HG02981 (cell line): ENCODE measurements at regions not wholly inside any gene's neighbourhood (a gene's known extent, or its start where the extent isn't known, plus 50 kb on each side); places are given as distances from the start of the nearest gene placed in this dataset.
"Not testable (repeated sequence)": the region's sequence is repeated elsewhere in the genome, so short reads cannot be mapped to it uniquely, and the experiment has no call there.

ENCODE experiments used
- ATAC-seq: cut with Tn5 transposase; IDR thresholded peaks from one replicate; pipeline ENCODE4 v1.9.1; 2021; ENCODE audit warnings: mild to moderate bottlenecking, moderate library complexity; ENCODE audit not compliant: unreplicated experiment

DNA sequence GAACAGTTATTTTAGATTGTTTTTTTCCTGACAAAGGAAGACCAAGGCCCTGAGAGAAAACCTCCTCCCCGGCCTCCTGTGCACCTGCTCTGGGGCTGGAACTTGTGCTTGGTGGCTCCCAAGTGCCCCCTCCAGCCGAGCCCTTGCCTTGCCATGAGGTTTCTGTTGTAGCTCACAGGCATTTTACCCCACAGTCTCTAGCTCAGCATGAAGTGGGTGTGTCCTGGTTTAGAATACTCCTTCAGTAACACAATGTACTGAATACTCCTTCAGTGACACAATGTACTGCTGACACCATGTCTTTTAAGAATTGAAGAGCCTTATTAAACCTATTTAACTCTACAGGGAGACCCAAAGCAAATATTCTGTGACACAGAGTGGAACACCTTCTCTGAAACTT, 116.1 kb downstream of the OR4M2 start:
- not testable (repeated sequence) for ATAC-seq

DNA sequence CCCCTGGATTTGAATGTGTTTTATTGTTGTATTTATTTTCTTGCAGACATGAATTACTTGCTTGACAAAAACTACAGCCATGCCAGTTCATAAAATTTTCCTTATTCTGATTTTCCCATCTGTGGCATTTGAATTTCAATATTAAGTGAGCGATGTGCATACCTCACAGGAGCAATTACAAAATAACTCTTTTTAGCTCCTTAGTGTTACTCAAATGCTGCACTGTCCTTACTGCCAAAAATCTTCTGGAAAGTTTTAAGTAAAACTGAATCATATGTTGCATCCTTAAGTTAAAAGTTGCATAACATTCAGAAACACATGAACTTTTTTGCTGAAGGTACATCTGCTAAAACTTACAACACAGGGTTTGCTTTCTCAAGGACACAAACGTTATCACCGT, 120.1 kb downstream of the OR4M2 start:
- ATAC-seq: not testable (repeated sequence)

DNA sequence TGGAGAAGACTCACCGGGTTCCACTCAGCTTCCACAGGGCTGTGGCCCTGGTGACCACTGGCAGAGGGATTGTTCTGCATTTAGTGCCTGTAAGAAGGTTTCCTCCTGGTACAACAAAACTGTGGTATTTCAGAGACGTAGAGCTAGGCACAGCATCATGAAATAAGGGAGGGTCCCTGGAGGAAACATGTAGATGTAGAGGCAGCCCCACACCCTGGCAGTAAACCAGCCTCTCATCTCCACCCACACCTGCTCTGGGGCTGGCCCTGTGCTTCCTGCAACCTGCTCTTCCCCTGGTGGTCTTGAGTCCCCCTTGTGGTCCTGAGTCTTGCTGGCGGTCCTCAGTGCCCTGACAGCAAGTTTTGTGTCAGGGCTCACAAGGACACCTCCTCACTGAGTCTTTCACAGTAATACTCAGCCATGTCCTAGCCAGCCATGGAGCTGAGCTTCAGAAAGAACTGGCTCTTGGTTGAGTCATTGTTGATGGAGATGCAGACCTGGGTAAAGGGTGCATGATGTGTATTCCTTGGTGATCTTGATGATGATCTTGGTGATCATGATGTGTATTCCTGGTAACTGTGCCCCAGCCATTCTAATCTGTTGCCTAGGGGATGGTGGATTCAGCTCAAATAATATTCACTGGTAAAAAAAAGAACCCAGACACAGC, 121.8 kb downstream of the OR4M2 start:
- not testable (repeated sequence) for ATAC-seq

GRCh38 chr15:22203208-22203607, 122.9 kb downstream of the OR4M2 start:
- not testable (repeated sequence) for ATAC-seq

- ATAC-seq: not testable (repeated sequence)
Measured at GRCh38 chr15:22209086-22209485, 128.8 kb downstream of the OR4M2 start.

DNA sequence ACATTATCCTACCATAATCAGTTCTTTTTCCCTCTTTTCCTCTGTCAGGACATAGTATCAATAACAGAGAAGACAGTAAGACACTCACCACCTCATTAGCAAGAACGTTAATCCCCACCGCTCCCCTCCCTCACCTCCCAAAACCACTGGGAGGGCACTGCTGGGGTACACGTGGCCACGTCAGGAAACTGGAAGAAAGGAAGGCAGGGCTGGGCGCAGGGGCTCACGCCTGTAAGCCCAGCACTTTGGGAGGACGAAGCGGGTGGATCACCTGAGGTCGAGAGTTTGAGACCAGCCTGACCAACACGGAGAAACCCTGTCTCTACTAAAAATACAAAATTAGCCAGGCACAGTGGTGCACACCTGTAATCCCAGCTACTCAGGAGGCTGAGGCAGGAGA, 142.3 kb downstream of the OR4M2 start:
- ATAC-seq: not testable (repeated sequence)

- no peak for ATAC-seq
Measured at GRCh38 chr15:22224241-22224671, 143.9 kb downstream of the OR4M2 start.

GRCh38 chr15:22224961-22225360, 144.6 kb downstream of the OR4M2 start:
- not testable (repeated sequence) for ATAC-seq

- ATAC-seq: no peak
Measured at GRCh38 chr15:22226034-22226790, 145.9 kb downstream of the OR4M2 start.

GRCh38 chr15:22227411-22228100, 147.2 kb downstream of the OR4M2 start:
- ATAC-seq: no peak

- no peak for ATAC-seq
Measured at GRCh38 chr15:22228101-22228762, 147.9 kb downstream of the OR4M2 start.

- ATAC-seq: no peak
Measured at GRCh38 chr15:22229990-22230819, 149.9 kb downstream of the OR4M2 start.

DNA sequence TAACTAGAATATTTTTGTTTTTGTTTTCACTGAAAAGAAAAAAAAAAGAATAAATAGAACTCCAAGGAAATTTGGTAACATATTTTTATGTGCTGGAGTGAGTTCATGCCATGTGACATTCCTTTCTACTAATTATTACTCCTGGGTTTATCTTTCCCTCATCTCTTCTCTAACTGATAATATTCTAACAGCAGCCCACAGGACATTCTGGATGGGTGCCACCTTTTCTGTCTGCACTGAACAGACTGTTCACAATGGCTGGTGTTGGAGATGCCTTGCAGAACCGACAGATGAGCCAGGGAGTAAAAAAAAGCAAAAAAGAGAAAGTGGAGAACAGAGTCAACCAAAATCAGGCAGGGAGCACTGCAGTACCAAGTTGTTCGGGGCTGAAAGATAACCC, 151.3 kb downstream of the OR4M2 start:
- no peak for ATAC-seq

DNA sequence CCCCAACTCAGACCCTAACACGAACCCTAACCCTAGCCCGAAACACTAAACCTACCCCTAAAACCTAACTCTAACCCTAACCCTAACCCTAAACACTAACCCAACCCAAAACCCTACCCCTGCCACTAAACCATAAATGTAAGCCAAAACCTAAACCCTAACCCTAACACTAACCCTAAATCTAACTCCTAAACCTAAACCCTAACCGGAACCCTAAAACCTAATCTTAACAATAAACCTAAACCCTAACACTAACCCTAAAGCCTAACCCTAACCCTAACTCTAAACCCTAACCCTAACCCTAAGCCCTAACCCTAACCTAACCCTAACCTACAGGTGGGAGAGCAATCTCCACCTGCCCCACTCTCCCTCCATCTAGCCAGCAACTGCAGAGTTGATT, 152.3 kb downstream of the OR4M2 start:
- ATAC-seq: no peak

DNA sequence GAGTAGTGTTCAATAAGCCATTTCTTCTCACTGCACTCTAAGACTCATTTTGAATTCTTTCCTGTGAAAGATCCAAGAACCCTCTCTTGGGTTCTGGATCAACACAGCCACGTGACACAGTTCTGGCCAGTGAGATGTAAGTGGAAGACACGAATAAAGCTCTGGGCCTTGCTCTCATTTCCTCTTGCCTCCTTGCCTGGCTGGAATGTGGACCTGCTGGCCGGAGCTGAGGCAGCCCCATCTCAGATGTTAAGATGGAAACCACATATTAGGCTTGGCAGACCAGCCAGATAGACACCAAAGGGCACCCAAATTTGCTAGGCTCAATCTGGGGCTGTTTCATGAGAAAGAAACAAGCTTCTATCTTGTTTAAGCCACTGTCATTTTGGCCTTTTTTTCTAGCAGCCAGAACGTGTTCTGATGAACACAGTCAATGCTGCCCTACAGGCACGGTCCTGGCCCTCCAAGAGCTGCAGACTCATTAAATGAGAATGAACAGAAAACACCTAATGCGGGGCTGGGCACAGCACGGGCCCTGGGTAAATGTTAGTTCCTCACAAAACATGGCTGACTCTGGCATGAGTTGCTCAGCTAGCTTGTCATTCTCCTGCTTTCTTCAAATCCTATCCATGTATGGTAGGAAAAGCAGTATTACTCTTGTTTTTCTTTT, 155.1 kb downstream of the OR4M2 start:
- ATAC-seq: not testable (repeated sequence)

DNA sequence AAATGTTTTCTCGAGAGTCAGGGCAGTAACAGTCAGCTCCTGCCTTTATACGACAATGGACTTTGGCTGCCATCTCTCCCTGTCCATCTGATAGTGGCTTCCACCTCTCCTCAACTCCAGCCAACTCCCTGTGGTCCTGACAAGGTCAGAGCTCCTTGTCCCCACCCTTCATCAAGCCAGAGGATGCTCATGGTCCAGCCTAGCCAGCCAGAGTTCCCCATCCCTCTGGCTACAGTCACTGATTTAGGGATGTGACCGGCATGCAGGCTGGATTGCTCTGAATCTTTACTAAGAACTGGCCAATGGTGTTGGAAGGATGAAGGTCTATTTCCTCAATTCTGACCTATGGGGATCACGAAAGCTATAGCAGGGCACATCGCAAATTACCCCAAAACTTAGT, 156.1 kb downstream of the OR4M2 start:
- no peak for ATAC-seq

GRCh38 chr15:22237891-22238275, 157.6 kb downstream of the OR4M2 start:
- no peak for ATAC-seq

- not testable (repeated sequence) for ATAC-seq
Measured at GRCh38 chr15:22238276-22238958, 158.1 kb downstream of the OR4M2 start.
